Chondrocyte (in vitro differentiated cells): ENCODE measurements at regions not wholly inside any gene's neighbourhood (a gene's known extent, or its start where the extent isn't known, plus 50 kb on each side); places are given as distances from the start of the nearest gene placed in this dataset.

Source experiments
- DNase-seq: peaks from one replicate; pipeline ENCODE4 v3.0.0; 2021; ENCODE audit warnings: mixed read lengths, low spot score
- H3K27ac Mint-ChIP-seq: one replicate; pipeline ENCODE4 v1.8.0; 2021; ENCODE audit warnings: mild to moderate bottlenecking, moderate library complexity, mixed read lengths; ENCODE audit not compliant: unreplicated experiment
- H3K27me3 Mint-ChIP-seq: 2 replicates; pipeline ENCODE4 v1.8.0; 2021; ENCODE audit warnings: low read depth, mixed read lengths
- H3K36me3 Mint-ChIP-seq: 2 replicates; pipeline ENCODE4 v1.8.0; 2021; ENCODE audit warnings: low read depth, mixed read lengths
- H3K4me1 Mint-ChIP-seq: 2 replicates; pipeline ENCODE4 v1.8.0; 2021; ENCODE audit warnings: low read depth, mild to moderate bottlenecking, mixed read lengths
- H3K4me3 Mint-ChIP-seq: one replicate; pipeline ENCODE4 v1.8.0; 2021; ENCODE audit warnings: mild to moderate bottlenecking, moderate library complexity, mixed read lengths; ENCODE audit not compliant: unreplicated experiment
- H3K9me3 Mint-ChIP-seq: 2 replicates; pipeline ENCODE4 v1.8.0; 2021; ENCODE audit warnings: low read depth, mixed read lengths
- TF ChIP-seq, protein P1 (sequence below): fragments of 200-600 bp; sonication (generic); IDR thresholded peaks from 2 replicates; pipeline ENCODE4 v1.5.0; 2021; ENCODE audit warnings: antibody characterized with exemption, mild to moderate bottlenecking, moderate library complexity

DNA sequence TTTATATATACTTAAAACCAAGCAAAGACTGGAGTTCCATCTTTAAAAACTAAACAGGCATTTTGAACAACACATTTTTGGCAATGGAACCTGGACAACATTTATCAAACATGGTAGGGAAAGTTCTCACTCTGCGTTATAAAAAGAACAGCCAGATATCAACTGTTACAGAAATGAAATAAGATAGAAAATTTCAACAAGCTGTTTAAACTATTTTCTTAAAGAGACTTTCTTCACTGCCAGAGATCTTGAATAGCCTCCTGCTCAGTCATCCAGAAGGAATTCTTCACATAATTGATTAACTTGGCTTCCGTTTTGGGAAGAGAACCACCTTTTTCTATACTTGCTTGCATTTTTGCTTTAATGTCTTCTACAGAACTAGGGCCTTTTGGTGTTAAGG, 166.0 kb upstream of the PIK3C3 start:
- no peak for DNase-seq
- H3K36me3 Mint-ChIP-seq, result no peaks in the 10 kb centered on the region
- no peak overlapping the region for H3K27ac Mint-ChIP-seq
- TF ChIP-seq, protein P1, sequence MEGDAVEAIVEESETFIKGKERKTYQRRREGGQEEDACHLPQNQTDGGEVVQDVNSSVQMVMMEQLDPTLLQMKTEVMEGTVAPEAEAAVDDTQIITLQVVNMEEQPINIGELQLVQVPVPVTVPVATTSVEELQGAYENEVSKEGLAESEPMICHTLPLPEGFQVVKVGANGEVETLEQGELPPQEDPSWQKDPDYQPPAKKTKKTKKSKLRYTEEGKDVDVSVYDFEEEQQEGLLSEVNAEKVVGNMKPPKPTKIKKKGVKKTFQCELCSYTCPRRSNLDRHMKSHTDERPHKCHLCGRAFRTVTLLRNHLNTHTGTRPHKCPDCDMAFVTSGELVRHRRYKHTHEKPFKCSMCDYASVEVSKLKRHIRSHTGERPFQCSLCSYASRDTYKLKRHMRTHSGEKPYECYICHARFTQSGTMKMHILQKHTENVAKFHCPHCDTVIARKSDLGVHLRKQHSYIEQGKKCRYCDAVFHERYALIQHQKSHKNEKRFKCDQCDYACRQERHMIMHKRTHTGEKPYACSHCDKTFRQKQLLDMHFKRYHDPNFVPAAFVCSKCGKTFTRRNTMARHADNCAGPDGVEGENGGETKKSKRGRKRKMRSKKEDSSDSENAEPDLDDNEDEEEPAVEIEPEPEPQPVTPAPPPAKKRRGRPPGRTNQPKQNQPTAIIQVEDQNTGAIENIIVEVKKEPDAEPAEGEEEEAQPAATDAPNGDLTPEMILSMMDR, result no peak
- H3K4me1 Mint-ChIP-seq, result no peaks in the 10 kb centered on the region
- peaks cover 21% of the 10 kb centered on the region for H3K27me3 Mint-ChIP-seq
- peaks cover 7% of the 10 kb centered on the region for H3K9me3 Mint-ChIP-seq
- no peak overlapping the region for H3K4me3 Mint-ChIP-seq

DNA sequence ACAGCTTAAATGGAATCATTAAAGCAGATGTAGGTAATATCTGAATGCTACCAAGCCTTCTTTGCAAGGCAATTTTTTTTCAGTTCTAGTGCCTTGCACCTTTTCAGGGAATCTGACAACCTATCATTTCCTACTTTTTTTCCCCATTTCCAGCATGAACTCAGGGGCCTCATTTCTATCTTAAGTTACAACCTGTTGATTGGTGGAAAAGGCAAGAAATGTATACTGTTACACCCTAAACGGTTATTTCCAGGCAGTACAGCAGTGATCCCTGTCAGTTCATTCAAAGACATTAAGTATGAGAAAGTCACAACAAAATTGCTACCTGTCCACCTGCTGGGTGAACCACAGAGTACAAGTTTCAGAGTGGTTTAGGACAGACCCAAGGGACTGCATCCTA, 171.2 kb upstream of the PIK3C3 start:
- Mint-ChIP-seq H3K27ac (no peak overlapping the region), H3K36me3 (no peaks in the 10 kb centered on the region), H3K4me1 (no peaks in the 10 kb centered on the region), H3K4me3 (no peak overlapping the region), H3K9me3 (peaks cover 1% of the 10 kb centered on the region), H3K27me3 (peaks cover 28% of the 10 kb centered on the region)
- TF ChIP-seq, protein P1, result no peak
- no peak for DNase-seq

DNA sequence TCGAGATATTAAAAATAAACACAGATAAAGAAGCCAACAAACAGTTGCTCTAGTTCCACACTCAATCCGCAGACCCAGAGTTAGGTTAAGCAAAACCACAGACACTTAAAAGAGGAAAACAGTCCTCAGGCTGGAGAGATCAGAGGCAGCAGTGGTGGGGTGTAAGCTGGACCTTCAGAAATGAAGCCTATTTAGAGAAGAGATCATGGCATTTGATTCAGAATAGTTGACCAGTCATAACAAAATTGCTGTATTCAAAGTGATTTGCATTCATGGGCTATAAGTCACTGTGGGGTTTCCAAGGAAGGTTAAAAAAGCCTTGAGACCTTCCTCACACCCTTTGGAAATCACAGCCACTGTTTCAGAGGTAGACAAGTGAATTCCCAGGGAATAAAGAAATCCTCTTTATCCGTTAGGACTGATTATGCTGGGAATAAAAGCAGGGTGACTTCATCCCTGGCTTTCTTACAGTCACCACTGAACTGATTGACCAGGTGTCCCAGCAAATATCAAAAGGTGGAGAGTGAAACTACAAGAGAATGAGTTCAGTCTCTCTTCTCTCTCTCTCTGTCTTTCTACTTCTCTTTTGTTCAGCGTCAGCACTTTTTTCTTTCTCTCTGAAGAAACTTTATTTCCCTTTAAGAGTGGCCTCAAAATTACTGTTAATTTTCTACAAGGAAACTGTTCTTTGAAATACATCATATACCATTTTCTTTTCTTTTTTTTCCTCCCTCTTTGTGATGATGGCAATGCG, 171.8 kb upstream of the PIK3C3 start:
- no peak for DNase-seq
- Mint-ChIP-seq H3K9me3 (no peaks in the 10 kb centered on the region), H3K27ac (no peak overlapping the region)

DNA sequence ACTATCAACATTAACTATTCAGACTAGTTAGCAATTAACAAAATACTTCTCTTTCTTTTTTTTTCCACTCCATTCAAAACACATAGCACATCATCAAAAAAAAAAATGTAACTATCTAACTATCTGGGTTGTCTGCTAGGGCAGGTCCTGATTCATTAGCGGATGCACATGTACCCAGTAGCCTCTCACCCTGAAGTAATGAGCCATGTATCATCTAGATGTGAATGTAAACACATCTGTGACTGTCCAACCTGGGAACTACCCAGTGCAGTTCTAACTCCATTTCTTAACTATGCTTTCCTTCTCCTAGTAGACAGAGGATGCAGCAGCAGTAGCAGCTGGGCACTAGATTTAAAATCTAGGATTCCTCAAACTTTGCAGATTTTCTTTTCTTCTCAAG, 183.1 kb upstream of the PIK3C3 start:
- H3K4me1 Mint-ChIP-seq, result no peaks in the 10 kb centered on the region
- TF ChIP-seq, protein P1, result no peak
- DNase-seq, result no peak
- no peaks in the 10 kb centered on the region for H3K36me3 Mint-ChIP-seq
- H3K27me3 Mint-ChIP-seq, result peaks cover 23% of the 10 kb centered on the region
- H3K9me3 Mint-ChIP-seq, result no peaks in the 10 kb centered on the region
- no peak overlapping the region for H3K27ac Mint-ChIP-seq
- no peak overlapping the region for H3K4me3 Mint-ChIP-seq

More for the DNA sequence above, 171.8 kb upstream of the PIK3C3 start:
- no peaks in the 10 kb centered on the region for H3K36me3 Mint-ChIP-seq
- H3K4me3 Mint-ChIP-seq, result no peak overlapping the region
- H3K4me1 Mint-ChIP-seq, result no peaks in the 10 kb centered on the region
- peaks cover 28% of the 10 kb centered on the region for H3K27me3 Mint-ChIP-seq
- TF ChIP-seq, protein P1, result no peak

DNA sequence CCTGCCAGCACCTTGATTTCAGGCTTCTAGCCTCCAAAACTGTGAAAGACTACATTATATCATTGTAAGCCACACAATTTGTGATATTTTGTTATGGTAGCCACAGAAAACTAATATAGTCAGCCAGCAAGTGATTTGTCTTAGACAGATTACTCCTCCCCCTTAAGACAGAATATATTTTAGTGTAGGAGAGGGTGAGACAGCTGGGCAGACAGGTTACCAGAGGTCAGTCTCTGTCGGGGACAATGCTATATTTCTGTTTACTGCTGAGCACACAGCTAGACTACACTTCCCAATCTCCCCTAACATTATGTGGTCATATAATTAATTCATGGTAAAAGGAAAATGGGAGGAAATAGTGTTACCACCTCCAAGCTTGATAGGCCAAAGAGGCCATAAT, 185.8 kb upstream of the PIK3C3 start:
- Mint-ChIP-seq H3K4me1 (no peaks in the 10 kb centered on the region), H3K9me3 (no peaks in the 10 kb centered on the region), H3K36me3 (no peaks in the 10 kb centered on the region), H3K4me3 (no peak overlapping the region), H3K27me3 (peaks cover 21% of the 10 kb centered on the region), H3K27ac (no peak overlapping the region)
- TF ChIP-seq, protein P1, result no peak
- DNase-seq, result no peak
